Keratinocyte (primary cell): ENCODE measurements at regions not wholly inside any gene's neighbourhood (a gene's known extent, or its start where the extent isn't known, plus 50 kb on each side); places are given as distances from the start of the nearest gene placed in this dataset.

Source experiments
- DNase-seq: peaks from one replicate; pipeline ENCODE4 v3.0.0-alpha.2; 2011; ENCODE audit warnings: low read depth, missing footprints, low spot score
- FAIRE-seq: peaks from 2 replicates; lab custom pipeline; 2011; peaks lifted over from hg19 to GRCh38; lab: Jason Lieb, UNC
- H2AFZ ChIP-seq: 2 replicates; pipeline ENCODE4 v1.6.0; 2012; ENCODE audit warnings: low read length, control low read depth, inconsistent platforms; ENCODE audit not compliant: control insufficient read depth
- H3K27ac ChIP-seq: 2 replicates; pipeline ENCODE4 v1.5.1; 2011; ENCODE audit warnings: low read length; ENCODE audit not compliant: control insufficient read depth, insufficient read depth
- H3K27me3 ChIP-seq: 3 replicates; pipeline ENCODE4 v1.6.0; 2011; ENCODE audit warnings: low read length; ENCODE audit not compliant: control insufficient read depth, insufficient read depth; ENCODE audit errors: extremely low read depth
- H3K36me3 ChIP-seq, 2 experiments: 2 replicates in 1 of 2; 3 replicates in 1 of 2; pipeline ENCODE4 v1.5.1; 2011; ENCODE audit warnings: low read length in 2 of 2, mild to moderate bottlenecking in 1 of 2; ENCODE audit not compliant: control insufficient read depth in 2 of 2, insufficient read depth in 2 of 2; ENCODE audit errors: extremely low read depth in 1 of 2
- H3K4me1 ChIP-seq: 3 replicates; pipeline ENCODE4 v1.5.1; 2011; ENCODE audit warnings: low read length; ENCODE audit not compliant: control insufficient read depth, insufficient read depth; ENCODE audit errors: extremely low read depth
- H3K4me2 ChIP-seq: 3 replicates; pipeline ENCODE4 v1.6.0; 2011; ENCODE audit warnings: low read depth, low read length; ENCODE audit not compliant: control insufficient read depth, insufficient read depth; ENCODE audit errors: extremely low read depth
- H3K4me3 ChIP-seq, 3 experiments: fragments of 200-600 bp in 1 of 3; sonication (generic) in 1 of 3; 2 replicates in 2 of 3; 3 replicates in 1 of 3; pipeline ENCODE4 v1.5.1; 2011 to 2016; ENCODE audit warnings: low read length in 3 of 3, mild to moderate bottlenecking in 3 of 3, control low read depth in 2 of 3, inconsistent platforms in 1 of 3, low read depth in 1 of 3, mixed read lengths in 1 of 3, mixed run types in 1 of 3, moderate library complexity in 1 of 3; ENCODE audit not compliant: control insufficient read depth in 2 of 3, insufficient read depth in 2 of 3; ENCODE audit errors: extremely low read depth in 1 of 3
- H3K79me2 ChIP-seq: 2 replicates; pipeline ENCODE4 v1.6.0; 2012; ENCODE audit warnings: low read length; ENCODE audit not compliant: control insufficient read depth, insufficient read depth
- H3K9ac ChIP-seq: 3 replicates; pipeline ENCODE4 v1.6.0; 2011; ENCODE audit warnings: low read length; ENCODE audit not compliant: control insufficient read depth, insufficient read depth; ENCODE audit errors: extremely low read depth
- H3K9me1 ChIP-seq: 3 replicates; pipeline ENCODE4 v1.6.0; 2011; ENCODE audit warnings: low read length; ENCODE audit not compliant: control insufficient read depth, insufficient read depth; ENCODE audit errors: extremely low read depth
- H3K9me3 ChIP-seq: 2 replicates; pipeline ENCODE4 v1.5.1; 2012; ENCODE audit warnings: low read depth, low read length; ENCODE audit not compliant: control insufficient read depth
- H4K20me1 ChIP-seq: 3 replicates; pipeline ENCODE4 v1.6.0; 2011; ENCODE audit warnings: low read length; ENCODE audit not compliant: control insufficient read depth, insufficient read depth; ENCODE audit errors: extremely low read depth
- CTCF ChIP-seq, 3 experiments: IDR thresholded peaks in 1 of 3; conservative IDR thresholded peaks in 1 of 3; optimal IDR thresholded peaks in 1 of 3; 2 replicates in 2 of 3; 3 replicates in 1 of 3; pipeline versions ENCODE3 to v1.5.1; 2011; ENCODE audit warnings: low read length in 3 of 3, mild to moderate bottlenecking in 3 of 3, moderate library complexity in 2 of 3, control low read depth in 1 of 3, inconsistent platforms in 1 of 3; ENCODE audit not compliant: insufficient read depth in 2 of 3; ENCODE audit errors: extremely low read depth in 1 of 3
- EZH2 ChIP-seq: IDR thresholded peaks from one replicate; pipeline ENCODE4 v1.6.1; 2012; ENCODE audit warnings: inconsistent platforms, mild to moderate bottlenecking, low read length, moderate library complexity
- dilution Hi-C: fragments of 300-500 bp; cut with MboI; formaldehyde crosslinking; loops from one replicate; pipeline ENCODE4 v1.7.0; 2020; ENCODE audit warnings: low sequenced_read_pairs; ENCODE audit not compliant: extremely low pct_ligation_motif_present

GRCh38 chr22:22986008-22986407 lies 84.3 kb upstream of the GNAZ start:
- FAIRE-seq = no peak
- Histone ChIP-seq H3K27ac (no peak overlapping the region), H3K4me2 (no peak overlapping the region), H3K4me1 (no peaks in the 10 kb centered on the region), H3K79me2 (no peaks in the 10 kb centered on the region), H3K9ac (no peak overlapping the region), H3K36me3 (no peaks in the 10 kb centered on the region), H4K20me1 (no peaks in the 10 kb centered on the region), H3K4me3 (no peak overlapping the region), H3K9me1 (no peaks in the 10 kb centered on the region), H3K9me3 (no peaks in the 10 kb centered on the region), H3K27me3 (no peaks in the 10 kb centered on the region), H2AFZ (no peak overlapping the region)
- no peak for TF ChIP-seq CTCF (optimal IDR thresholded peaks at IDR 0.05 in 1 of 3, IDR thresholded peaks at IDR 0.05 in 1 of 3, conservative IDR thresholded peaks at IDR 0.05 in 1 of 3; ENCODE audit: extremely low read depth in 1 of 3, insufficient read depth in 2 of 3, low read length in 3 of 3)
- no peak for TF ChIP-seq EZH2
- dilution Hi-C loops = no loop called here
- DNase-seq = no peak

- no peak for FAIRE-seq
- dilution Hi-C loops = no loop called here
- Histone ChIP-seq H3K27me3 (no peaks in the 10 kb centered on the region), H3K9ac (no peak overlapping the region), H2AFZ (no peak overlapping the region), H4K20me1 (no peaks in the 10 kb centered on the region), H3K79me2 (no peaks in the 10 kb centered on the region), H3K4me1 (no peaks in the 10 kb centered on the region), H3K9me1 (no peaks in the 10 kb centered on the region), H3K9me3 (no peaks in the 10 kb centered on the region), H3K27ac (no peak overlapping the region), H3K4me3 (no peak overlapping the region), H3K4me2 (no peak overlapping the region), H3K36me3 (no peaks in the 10 kb centered on the region)
- no peak for TF ChIP-seq EZH2
- TF ChIP-seq CTCF (optimal IDR thresholded peaks at IDR 0.05 in 1 of 3, IDR thresholded peaks at IDR 0.05 in 1 of 3, conservative IDR thresholded peaks at IDR 0.05 in 1 of 3; ENCODE audit: extremely low read depth in 1 of 3, insufficient read depth in 2 of 3, low read length in 3 of 3) = no peak
- DNase-seq = no peak
Measured at GRCh38 chr22:22986640-22987039, 83.7 kb upstream of the GNAZ start.
